BE2C (cell line): ENCODE measurements at regions not wholly inside any gene's neighbourhood (a gene's known extent, or its start where the extent isn't known, plus 50 kb on each side); places are given as distances from the start of the nearest gene placed in this dataset.

Experiments
- DNase-seq: peaks from one replicate; pipeline ENCODE4 v3.0.0-alpha.2; 2020
- H3K27me3 ChIP-seq: fragments of 250-450 bp; sonication (Bioruptor Pico); 2 replicates; pipeline ENCODE4 v1.5.1; 2020; ENCODE audit warnings: mild to moderate bottlenecking
- H3K36me3 ChIP-seq: fragments of 250-450 bp; sonication (Bioruptor Pico); 2 replicates; pipeline ENCODE4 v1.5.1; 2020; ENCODE audit warnings: mild to moderate bottlenecking
- H3K4me1 ChIP-seq: fragments of 250-450 bp; sonication (Bioruptor Pico); 2 replicates; pipeline ENCODE4 v1.5.1; 2020
- H3K4me3 ChIP-seq: 2 replicates; pipeline ENCODE4 v1.5.1; 2011; ENCODE audit warnings: low read depth, low read length
- H3K9me3 ChIP-seq: fragments of 250-450 bp; sonication (Bioruptor Pico); 2 replicates; pipeline ENCODE4 v1.5.1; 2020
- TF ChIP-seq, protein P1 (sequence below): IDR thresholded peaks from 2 replicates; pipeline ENCODE4 v1.5.1; 2012; ENCODE audit warnings: mild to moderate bottlenecking, low read depth, low read length

DNA sequence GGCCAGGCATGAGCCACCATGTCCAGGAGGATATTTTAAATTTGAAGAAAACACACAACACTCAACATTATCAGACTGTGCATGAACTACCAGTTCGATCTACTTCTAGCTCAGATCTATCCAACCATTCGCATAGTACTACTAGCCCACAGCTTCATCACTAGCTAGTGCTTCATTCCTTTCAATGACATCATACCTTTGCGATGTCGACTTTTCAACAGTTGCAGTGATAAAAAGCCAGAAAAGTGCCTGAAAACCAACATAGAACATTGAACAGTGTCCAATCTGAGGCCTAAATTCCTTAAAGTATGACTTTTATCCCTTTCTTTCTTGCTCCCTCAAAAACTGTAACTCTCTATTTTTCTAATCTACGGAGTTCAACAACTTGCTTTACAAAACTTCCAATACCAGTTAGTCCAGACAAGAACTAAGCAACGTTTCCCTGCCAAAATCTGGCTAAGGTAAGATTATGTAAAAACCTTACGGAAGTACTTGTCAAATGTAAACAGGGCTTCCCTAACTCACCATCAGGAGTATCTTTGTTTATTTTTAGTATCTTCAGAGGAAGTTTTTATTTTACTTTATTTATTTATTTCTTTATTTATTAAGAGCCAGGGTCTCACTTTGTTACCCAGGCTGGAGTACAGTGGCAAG lies 434.0 kb upstream of the JARID2 start:
- H3K36me3 ChIP-seq, result no peaks in the 10 kb centered on the region
- H3K4me3 ChIP-seq, result no peak overlapping the region
- DNase-seq, result no peak
- H3K4me1 ChIP-seq, result peaks cover 13% of the 10 kb centered on the region
- H3K9me3 ChIP-seq, result no peaks in the 10 kb centered on the region
- TF ChIP-seq, protein P1, sequence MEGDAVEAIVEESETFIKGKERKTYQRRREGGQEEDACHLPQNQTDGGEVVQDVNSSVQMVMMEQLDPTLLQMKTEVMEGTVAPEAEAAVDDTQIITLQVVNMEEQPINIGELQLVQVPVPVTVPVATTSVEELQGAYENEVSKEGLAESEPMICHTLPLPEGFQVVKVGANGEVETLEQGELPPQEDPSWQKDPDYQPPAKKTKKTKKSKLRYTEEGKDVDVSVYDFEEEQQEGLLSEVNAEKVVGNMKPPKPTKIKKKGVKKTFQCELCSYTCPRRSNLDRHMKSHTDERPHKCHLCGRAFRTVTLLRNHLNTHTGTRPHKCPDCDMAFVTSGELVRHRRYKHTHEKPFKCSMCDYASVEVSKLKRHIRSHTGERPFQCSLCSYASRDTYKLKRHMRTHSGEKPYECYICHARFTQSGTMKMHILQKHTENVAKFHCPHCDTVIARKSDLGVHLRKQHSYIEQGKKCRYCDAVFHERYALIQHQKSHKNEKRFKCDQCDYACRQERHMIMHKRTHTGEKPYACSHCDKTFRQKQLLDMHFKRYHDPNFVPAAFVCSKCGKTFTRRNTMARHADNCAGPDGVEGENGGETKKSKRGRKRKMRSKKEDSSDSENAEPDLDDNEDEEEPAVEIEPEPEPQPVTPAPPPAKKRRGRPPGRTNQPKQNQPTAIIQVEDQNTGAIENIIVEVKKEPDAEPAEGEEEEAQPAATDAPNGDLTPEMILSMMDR, result no peak
- no peaks in the 10 kb centered on the region for H3K27me3 ChIP-seq

DNA sequence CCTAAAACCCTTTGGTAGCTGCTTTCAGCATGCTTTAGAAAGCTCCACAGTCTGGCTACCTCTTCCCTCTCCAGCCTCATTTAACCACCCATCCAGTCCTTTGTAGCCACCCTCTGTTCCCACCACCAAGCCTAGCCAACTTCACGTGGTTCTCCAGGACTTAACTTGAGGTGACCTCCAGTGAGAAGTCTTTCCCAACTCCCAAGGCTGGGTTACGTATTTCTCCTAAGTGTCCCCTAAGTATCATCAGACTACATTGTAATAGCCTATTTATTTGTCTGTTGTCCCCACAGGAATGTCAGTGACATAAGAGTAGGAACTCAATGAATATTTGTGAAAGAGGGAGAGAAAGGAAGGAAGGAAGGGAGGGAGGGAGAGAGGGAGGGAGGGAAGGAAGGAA lies 431.9 kb upstream of the JARID2 start:
- no peak overlapping the region for H3K4me3 ChIP-seq
- H3K36me3 ChIP-seq, result no peaks in the 10 kb centered on the region
- H3K9me3 ChIP-seq, result no peaks in the 10 kb centered on the region
- no peak for DNase-seq
- no peaks in the 10 kb centered on the region for H3K27me3 ChIP-seq
- peaks cover 19% of the 10 kb centered on the region for H3K4me1 ChIP-seq
- TF ChIP-seq, protein P1, result no peak

DNA sequence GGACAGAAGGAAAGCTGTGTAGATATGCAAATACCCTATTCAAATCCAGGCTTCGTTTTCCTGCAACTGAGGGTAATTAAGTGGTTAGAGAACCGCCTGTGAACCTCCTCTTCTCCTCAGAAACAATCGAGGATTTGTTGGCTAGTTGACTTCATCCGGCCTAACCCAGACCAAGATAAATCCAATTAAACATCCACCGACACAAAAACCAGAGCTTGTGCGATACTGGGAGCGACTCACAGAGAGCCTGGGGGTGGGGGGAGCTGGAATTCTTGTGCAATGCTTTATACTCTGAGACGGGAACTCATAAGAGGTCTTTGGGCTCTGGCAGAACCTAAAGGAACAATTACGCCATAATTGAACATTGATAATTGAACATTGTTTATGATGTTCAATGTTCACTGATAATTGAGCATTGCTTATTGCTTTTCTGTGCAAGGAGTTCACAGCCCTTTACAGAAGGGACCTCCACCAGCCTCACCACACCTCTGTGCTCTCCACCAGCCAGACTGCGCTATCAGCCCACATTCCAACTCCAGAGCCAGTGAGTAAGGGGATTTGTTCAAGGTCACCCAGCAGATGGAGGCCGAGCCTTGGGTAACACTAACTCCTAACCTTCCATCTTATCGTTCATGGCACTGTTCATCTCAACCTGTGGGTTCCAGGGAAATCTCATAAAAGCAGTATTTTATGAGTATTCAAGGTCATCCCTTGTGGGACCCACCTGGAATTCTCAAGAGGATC lies 429.6 kb upstream of the JARID2 start:
- DNase-seq, result peak; percentile 79

DNA sequence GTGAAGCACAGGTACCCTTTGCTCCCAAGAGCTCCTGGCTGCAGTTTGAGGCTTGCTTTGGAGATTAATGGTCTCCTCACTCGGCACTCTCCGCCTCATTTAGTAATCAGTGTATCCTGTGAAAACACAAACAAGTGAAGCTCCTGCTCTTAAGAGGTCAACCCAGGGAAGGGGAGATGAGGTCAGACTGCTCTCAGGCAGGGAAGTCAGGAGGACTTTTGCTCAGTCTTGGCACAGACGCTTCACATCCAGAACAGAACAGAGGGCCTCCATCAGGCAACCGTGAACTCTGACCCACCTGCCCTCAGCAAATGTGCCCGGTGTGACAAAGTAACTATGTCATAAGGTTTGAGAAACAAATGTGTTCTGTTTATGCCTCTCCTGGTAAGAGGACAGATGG lies 428.8 kb upstream of the JARID2 start:
- Histone ChIP-seq H3K9me3 (no peaks in the 10 kb centered on the region), H3K27me3 (no peaks in the 10 kb centered on the region), H3K4me1 (peaks cover 19% of the 10 kb centered on the region), H3K36me3 (no peaks in the 10 kb centered on the region), H3K4me3 (no peak overlapping the region)
- DNase-seq, result no peak
- TF ChIP-seq, protein P1, result no peak

More for the DNA sequence above, 429.6 kb upstream of the JARID2 start:
- Histone ChIP-seq H3K4me3 (no peak overlapping the region), H3K36me3 (no peaks in the 10 kb centered on the region), H3K27me3 (no peaks in the 10 kb centered on the region), H3K4me1 (peaks cover 19% of the 10 kb centered on the region), H3K9me3 (no peaks in the 10 kb centered on the region)
- TF ChIP-seq, protein P1, result no peak

DNA sequence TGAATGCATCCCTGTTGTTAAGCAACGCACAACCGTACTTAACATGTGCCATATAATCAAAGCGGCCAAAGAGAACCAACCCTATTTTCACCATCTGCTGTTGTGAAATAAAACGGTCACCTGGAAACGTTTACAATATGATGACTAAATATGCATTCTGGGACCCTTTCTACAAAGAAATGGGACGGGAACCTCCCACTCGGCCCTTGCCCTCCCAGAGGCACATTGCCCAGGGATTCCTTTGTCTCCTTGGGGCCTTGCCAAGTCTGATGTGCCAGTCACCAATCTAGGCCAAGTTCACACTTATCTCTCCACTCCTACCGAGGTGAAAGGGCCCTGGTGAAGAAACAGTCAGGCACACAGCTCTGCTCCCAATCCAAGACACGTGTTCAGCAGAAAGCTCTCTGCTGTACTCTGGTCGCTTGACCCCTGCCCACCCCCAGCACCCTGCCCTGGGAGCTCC lies 427.4 kb upstream of the JARID2 start:
- H3K9me3 ChIP-seq, result no peaks in the 10 kb centered on the region
- TF ChIP-seq, protein P1, result no peak

DNA sequence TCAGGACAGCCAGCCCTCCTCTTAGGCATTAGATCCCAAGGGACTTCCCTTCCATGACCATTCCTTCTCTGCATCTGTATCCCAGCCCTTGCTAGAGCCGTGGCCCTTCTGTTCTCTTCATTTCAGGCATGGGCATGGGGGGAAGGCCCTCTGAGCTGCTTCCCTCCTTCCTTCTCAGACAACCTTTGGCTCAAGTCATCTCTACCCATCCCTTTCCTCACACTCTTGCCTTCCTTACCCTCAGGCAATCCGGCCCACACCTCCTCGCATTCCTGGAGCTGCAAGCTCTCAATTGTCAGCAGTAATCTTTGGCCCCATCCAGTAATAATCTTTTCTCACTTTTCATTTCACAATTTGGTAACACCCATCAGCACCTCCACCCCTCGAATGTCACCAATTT lies 426.9 kb upstream of the JARID2 start:
- TF ChIP-seq, protein P1, result no peak
- peaks cover 19% of the 10 kb centered on the region for H3K4me1 ChIP-seq
- DNase-seq, result no peak
- H3K36me3 ChIP-seq, result no peaks in the 10 kb centered on the region
- no peaks in the 10 kb centered on the region for H3K9me3 ChIP-seq
- H3K27me3 ChIP-seq, result no peaks in the 10 kb centered on the region
- no peak overlapping the region for H3K4me3 ChIP-seq

More for the DNA sequence above, 427.4 kb upstream of the JARID2 start:
- DNase-seq, result no peak
- Histone ChIP-seq H3K27me3 (no peaks in the 10 kb centered on the region), H3K4me3 (no peak overlapping the region), H3K4me1 (peaks cover 19% of the 10 kb centered on the region), H3K36me3 (no peaks in the 10 kb centered on the region)
